Peyer's patch (tissue), 4 donors: ENCODE measurements at regions not wholly inside any gene's neighbourhood (a gene's known extent, or its start where the extent isn't known, plus 50 kb on each side); places are given as distances from the start of the nearest gene placed in this dataset.

Experiments
- DNase-seq, 3 donors: peaks; one replicate each; pipeline ENCODE4 v3.0.0-alpha.2; 2017 to 2019
- H3K27ac ChIP-seq, 4 donors: fragments of 200-600 bp; sonication (generic); one replicate each; pipeline ENCODE4 v1.5.1; 2016 to 2019
- H3K27me3 ChIP-seq, 2 donors: fragments of 200-600 bp; sonication (generic); one replicate each; pipeline ENCODE4 v1.5.1; 2019
- H3K36me3 ChIP-seq, 3 donors: fragments of 200-600 bp; sonication (generic); one replicate each; pipeline ENCODE4 v1.5.1; 2016 to 2019
- H3K4me1 ChIP-seq, 4 donors: fragments of 200-600 bp; sonication (generic); one replicate each; pipeline ENCODE4 v1.5.1; 2016 to 2019
- H3K4me3 ChIP-seq, 4 donors: fragments of 200-600 bp; sonication (generic); 1 replicate in 3 of 4; 2 replicates in 1 of 4; pipeline ENCODE4 v1.5.1; 2016 to 2019; ENCODE audit warnings: mild to moderate bottlenecking in 1 of 4
- H3K9me3 ChIP-seq, 4 donors: fragments of 200-600 bp; sonication (generic); one replicate each; pipeline ENCODE4 v1.5.1; 2016 to 2019; ENCODE audit warnings: mild to moderate bottlenecking in 1 of 4
- CTCF ChIP-seq, 6 experiments: fragments of 450-650 bp in 4 of 6; fragments of 200-600 bp in 2 of 6; sonication (generic) in 1 of 6; IDR thresholded peaks; one replicate each; pipeline ENCODE4 v1.5.1; 2017 to 2019; ENCODE audit warnings: antibody characterized with exemption in 6 of 6, mild to moderate bottlenecking in 3 of 6, moderate library complexity in 1 of 6
- POLR2A ChIP-seq, 2 donors: fragments of 450-650 bp; IDR thresholded peaks; one replicate each; pipeline ENCODE4 v1.5.1; 2017; ENCODE audit warnings: antibody characterized with exemption in 2 of 2, mild to moderate bottlenecking in 2 of 2, moderate library complexity in 2 of 2
- small RNA-seq, 2 donors: library from RNA; depleted of rRNA; stranded (forward); fragments of <200 nt; gene quantifications; one replicate each; pipeline ENCODE3, GENCODE V24; 2016

GRCh38 chr5:143453720-143454119 is 50.2 kb upstream of the NR3C1 start:
- TF ChIP-seq CTCF (IDR thresholded peaks at IDR 0.05) (no peak), POLR2A (IDR thresholded peaks at IDR 0.05) (no peak)
- Histone ChIP-seq H3K36me3 (no peaks in the 10 kb centered on the region), H3K4me3 (no peak overlapping the region), H3K9me3 (no peaks in the 10 kb centered on the region), H3K27ac (no peak overlapping the region), H3K27me3 (no peaks in the 10 kb centered on the region), H3K4me1 (no peaks in the 10 kb centered on the region)
- no peak for DNase-seq

Small RNAs in the stretch of these regions (small RNA-seq; reads per million reads assigned to genes)
- gene MIR5197 (0 reads per million in 2 donors), gene RNU7-156P (0 reads per million in 2 donors)
